GM18858 (cell line): ENCODE measurements at regions not wholly inside any gene's neighbourhood (a gene's known extent, or its start where the extent isn't known, plus 50 kb on each side); places are given as distances from the start of the nearest gene placed in this dataset.
"Not testable (repeated sequence)": the region's sequence is repeated elsewhere in the genome, so short reads cannot be mapped to it uniquely, and the experiment has no call there.

Source experiments
- ATAC-seq: cut with Tn5 transposase; IDR thresholded peaks from one replicate; pipeline ENCODE4 v1.9.1; 2021; ENCODE audit not compliant: unreplicated experiment

DNA sequence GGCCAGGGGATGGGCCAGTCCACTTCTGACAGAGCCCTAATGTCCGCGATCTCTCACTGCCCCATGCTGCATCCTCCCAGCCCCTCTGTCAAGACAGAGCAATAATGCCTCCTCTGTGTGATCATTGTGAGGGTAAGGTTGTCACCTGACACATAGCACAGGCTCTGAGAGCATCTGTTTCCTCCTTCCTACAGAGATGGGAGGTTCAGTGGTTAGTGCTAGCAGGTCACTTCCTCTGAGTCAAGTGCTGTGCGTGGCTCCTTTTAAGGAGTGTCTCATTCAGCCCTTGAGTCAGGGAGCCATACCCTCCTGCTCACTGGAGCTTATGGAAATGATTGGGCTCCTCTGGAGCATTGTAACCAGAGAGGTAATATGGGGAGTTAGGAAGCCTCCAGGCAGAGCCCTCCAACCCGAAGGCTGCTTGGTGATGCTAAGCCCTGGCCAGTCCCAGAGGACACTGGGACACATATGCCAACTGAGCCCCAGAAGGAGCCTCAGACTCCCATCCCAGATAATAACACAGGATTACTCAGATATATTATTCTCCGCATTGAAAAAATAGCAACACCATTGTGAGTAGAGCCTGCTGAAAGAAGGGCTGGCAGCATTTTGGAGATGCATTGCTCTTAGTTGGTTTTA is 189.0 kb downstream of the GALNT1 start:
- ATAC-seq = no peak

DNA sequence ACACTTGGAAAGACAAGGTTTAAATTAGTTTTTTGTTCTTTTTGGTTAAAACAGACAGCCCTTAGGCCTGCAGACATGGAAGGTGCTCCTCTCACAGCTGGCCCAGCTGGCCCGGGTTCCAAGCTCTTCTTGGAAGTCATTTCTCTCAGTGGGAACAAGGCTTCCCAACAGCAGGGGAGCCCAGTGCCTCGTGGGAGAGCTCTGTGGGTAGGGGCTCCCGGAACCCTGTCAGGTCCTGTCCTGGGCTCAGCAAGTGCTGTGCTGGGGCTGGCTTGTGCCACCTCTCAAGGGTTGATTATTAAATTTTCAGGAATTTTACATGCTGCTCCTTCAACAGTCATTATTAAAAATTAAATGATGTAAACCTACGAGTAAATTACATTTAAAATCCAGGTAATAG is 189.6 kb downstream of the GALNT1 start:
- ATAC-seq = no peak

GRCh38 chr18:35775887-35776286 is 194.3 kb downstream of the GALNT1 start:
- no peak for ATAC-seq

GRCh38 chr18:35776473-35776872 is 194.9 kb downstream of the GALNT1 start:
- no peak for ATAC-seq

DNA sequence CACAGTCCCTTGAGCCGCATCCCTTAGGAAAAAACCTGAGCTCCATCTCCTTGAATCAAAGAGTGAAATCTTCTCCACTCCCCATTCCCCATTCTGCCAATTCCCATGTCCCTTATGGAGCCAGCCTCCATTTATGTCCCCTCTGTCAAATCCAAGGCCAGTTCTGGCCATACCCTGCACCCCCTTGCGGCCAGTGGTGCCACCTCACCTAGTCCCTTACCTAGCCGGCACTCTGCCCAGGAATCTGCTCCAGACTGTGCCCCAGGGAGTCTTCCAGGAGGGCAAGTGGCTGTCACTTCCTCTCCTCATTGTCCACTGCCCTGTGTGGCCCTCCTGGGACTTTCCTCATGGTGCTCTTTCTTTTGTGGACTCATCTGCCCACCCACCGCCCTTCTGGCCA is 195.4 kb upstream of the RMP24 start:
- no peak for ATAC-seq

GRCh38 chr18:35778850-35779627 is 193.4 kb upstream of the RMP24 start:
- no peak for ATAC-seq

DNA sequence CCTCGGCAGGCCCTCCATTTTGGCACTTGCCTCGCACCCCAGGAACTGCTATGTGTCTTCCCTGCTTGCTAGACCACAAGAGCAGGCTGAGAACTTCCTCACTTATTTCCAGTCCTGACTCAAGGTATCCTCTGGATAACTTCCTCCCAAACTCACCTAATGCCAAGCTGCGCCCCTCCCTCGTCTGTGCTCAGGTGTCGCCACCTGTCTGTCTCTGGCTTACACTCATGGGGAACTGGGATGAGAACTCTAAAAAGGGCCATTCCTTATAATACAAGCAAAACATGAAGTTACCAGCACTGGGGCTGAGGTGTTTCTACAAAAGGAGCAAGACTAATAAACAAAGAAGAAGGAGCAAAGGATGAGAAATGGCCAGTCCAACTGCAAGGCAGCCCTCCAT is 191.5 kb upstream of the RMP24 start:
- ATAC-seq = no peak

DNA sequence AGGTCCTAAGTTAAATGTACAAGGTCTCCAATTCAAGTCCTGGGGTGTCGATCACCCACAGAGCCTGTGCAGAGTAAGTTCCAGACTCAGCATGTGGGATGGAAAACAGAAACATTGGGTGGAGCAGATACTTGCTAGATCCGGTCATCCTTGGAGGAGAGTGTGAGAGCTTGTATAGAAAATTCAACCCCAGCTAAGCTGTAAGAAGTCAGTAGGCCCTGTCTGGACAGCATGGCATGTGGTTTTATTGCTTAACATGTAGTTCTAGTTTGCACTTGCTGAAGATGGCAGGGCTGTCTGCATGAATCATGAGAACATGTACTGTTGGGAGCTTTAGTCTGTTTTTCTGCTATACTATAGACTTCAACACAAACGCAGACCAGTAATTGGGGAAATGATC is 189.6 kb upstream of the RMP24 start:
- ATAC-seq = no peak

DNA sequence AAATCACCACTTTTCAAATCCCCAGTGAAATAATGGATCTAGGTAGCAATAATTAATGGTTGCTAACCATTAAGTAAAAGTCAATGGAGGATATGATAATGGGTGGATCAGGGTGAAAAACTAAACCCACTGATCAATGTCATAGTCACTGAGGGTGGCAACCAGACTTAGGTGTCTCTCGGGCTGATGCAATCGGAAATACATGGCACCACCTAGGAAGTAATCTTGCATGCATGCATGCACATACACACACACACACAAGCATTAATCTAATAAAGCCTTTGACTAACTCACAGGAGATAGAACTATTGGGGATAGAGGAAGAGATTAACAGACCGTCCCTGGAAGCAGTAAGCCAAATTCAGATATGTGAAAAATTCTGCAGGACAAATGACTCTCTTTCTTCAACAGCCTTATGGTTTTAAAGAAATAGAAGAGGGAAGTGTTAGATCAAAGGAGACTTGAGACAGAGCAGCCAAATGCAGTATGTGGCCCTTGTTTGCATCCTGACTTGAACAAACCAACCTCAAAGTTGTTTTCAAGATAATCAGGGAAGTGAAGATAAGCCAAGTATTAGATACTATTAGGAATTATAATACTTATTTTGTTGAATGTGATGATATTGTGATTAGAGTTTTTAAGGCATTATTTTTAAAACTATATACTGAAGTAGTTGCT is 186.0 kb upstream of the RMP24 start:
- ATAC-seq = peak; percentile 63

GRCh38 chr18:35789543-35789942 is 182.9 kb upstream of the RMP24 start:
- no peak for ATAC-seq

DNA sequence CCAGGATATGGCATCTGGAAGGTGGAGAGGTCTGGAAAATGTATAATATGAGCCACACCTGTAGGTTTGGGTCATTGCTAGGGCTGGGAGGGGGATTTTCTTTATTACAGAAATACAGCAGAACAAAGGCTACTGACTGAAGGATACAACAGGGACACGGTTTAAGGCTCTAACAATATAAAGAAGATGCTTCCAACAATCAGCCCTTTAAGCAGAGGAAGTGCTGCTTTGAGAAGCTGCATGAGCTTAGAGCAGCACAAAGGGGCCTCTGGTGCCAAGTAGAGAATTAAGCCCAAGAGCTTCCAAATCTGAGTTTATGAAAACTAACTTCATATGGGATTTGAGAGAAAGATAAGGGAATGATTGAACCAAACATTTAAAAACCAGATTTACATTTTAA is 174.5 kb upstream of the RMP24 start:
- no peak for ATAC-seq

DNA sequence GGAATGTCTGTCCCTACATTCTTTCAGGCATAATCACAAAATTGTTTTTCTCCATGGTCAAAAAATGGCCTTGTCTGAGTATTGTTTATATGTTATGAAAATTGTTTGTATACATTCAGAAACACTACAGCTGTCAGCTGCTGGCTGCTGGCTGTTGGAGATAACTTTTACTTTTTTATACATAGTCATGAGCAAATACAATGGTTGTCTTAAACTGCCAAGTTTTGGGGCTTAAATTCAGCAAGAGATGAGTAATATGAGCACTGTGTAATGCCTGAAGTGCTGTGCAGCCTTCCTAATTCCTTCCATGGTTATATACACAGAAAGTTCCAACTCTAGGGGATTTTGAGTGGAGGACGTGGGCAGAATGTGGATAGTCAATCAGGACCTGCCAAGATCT is 168.9 kb upstream of the RMP24 start:
- no peak for ATAC-seq

DNA sequence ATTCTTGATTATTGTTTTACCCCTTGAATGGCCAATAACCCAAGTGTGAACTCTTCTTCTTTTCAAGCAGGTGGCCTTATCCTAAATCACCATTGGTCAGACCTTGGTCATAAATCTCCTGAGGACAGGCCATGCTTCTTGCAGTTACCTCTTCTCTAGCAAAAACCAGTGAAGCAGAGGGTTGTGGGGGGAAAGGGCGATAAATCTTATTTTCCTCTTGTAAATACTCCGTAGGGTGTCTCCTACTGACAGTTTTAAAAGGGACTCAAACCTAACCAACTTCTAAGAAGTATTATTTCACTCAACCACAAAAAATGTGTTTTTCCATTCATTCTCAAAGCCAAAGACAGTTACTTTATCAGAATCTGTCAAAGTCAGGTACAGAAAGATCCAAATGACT is 168.1 kb upstream of the RMP24 start:
- ATAC-seq = no peak

DNA sequence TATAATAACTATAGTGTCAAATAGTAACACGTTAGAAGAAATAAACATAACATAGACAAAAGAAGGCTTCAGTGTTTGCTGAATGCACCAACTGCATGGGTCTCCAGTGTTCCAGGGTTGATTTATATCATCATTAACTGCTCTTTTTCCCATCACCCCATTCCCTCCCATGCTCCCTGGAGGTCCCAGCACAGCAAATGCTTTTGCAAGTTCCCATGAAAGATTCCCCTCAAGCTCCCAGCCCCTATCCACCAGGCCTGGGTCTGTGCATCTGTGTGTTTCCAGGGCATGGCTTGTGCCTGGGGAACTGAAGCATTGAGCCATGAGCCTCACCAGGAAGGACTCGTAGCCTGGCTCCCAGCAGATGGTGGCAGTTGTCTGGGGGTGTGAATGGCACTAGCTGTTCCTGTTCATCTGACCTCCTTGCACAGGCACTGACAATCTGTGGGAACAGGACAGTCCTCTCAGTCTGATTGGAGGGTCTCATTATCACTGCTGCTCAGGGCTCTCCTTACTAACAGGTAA is 164.6 kb upstream of the RMP24 start:
- no peak for ATAC-seq

- ATAC-seq = no peak
Observed at GRCh38 chr18:35808796-35809195, 163.7 kb upstream of the RMP24 start.

- ATAC-seq = no peak
Observed at GRCh38 chr18:35810520-35810919, 162.0 kb upstream of the RMP24 start.

DNA sequence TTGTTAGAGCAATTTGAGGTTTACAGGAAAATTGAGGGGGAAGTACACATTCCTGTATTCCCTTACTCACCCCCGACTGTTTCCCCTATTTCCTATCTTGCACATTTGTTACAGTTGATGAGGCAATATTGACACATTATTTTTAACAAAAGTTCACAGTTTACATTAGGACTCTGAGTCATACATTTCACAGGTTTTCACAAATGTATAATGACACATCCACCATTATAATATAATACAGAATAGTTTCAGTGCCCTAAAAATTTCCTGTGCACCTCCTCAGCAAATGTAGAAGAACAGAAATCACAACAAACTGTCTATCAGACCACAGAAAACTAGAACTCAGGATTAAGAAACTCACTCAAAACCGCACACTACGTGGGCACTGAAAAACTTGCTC is 160.6 kb upstream of the RMP24 start:
- ATAC-seq = no peak

DNA sequence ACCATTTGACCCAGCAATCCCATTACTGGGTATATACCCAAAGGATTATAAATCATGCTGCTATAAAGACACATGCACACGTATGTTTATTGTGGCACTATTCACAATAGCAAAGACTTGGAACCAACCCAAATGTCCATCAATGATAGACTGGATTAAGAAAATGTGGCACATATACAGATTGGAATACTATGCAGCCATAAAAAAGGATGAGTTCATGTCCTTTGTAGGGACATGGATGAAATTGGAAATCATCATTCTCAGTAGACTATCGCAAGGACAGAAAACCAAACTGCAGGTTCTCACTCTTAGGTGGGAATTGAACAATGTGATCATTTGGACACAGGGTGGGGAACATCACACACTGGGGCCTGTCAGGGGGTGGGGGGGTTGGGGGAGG is 157.5 kb upstream of the RMP24 start:
- not testable (repeated sequence) for ATAC-seq

DNA sequence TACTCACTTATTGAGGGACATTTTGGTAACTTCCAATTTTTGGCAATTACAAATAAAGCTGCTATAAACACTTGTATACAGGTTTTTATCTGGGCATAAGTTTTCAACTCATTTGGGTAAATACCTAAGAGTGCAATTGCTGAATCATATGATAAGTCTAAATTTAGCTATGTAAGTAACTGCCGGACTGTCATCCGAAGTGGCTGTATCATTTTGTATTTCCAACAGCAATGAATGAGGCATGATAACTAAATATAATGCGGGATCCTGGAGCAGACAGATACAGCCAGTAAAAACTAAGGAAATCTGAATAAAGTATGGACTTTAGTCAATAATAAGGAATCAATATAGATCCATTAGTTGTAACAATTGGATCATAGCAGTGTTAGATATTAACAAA is 156.5 kb upstream of the RMP24 start:
- no peak for ATAC-seq

- ATAC-seq = no peak
Observed at GRCh38 chr18:35817604-35818352, 154.7 kb upstream of the RMP24 start.

GRCh38 chr18:35818353-35818667 is 154.2 kb upstream of the RMP24 start:
- ATAC-seq = no peak
